NOMO-1 (cell line): ENCODE measurements at regions not wholly inside any gene's neighbourhood (a gene's known extent, or its start where the extent isn't known, plus 50 kb on each side); places are given as distances from the start of the nearest gene placed in this dataset.
"Not testable (repeated sequence)": the region's sequence is repeated elsewhere in the genome, so short reads cannot be mapped to it uniquely, and the experiment has no call there.

ENCODE experiments used
- DNase-seq, 2 experiments: peaks; one replicate each; lab custom pipeline; 2025; ENCODE audit not compliant: unreplicated experiment in 2 of 2; lab: John Stamatoyannopoulos, UW

DNA sequence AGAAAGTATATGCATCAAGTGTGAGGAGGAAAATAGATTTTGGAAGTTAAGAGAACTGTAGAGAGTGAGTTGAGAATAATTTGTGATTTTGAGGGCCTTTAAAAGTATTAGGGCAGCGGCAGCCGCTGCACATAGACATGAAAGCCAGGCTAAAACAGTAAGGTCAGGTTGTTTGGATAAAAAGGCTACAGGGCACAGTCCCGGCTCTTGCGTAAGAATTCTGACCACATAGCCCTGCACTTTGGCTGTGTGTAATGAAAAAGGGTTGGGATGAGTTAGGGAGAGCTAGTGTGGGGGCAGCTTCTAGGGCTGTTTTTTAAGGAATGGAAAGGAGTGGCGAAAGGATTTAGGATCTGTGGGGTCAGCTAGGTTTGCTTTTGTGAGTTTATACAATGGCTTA lies 130.8 kb downstream of the CCDC71L start:
- not testable (repeated sequence) for DNase-seq

DNA sequence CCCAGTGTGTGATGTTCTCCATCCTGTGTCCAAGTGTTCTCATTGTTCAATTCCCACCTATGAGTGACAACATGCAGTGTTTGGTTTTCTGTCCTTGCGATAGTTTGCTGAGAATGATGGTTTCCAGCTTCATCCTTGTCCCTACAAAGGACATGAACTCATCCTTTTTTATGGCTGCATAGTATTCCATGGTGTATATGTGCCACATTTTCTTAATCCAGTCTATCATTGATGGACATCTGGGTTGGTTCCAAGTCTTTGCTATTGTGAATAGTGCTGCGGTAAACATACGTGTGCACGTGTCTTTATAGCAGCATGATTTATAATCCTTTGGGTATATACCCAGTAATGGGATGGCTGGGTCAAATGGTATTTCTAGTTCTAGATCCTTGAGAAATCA lies 134.3 kb downstream of the CCDC71L start:
- DNase-seq, result not testable (repeated sequence)

DNA sequence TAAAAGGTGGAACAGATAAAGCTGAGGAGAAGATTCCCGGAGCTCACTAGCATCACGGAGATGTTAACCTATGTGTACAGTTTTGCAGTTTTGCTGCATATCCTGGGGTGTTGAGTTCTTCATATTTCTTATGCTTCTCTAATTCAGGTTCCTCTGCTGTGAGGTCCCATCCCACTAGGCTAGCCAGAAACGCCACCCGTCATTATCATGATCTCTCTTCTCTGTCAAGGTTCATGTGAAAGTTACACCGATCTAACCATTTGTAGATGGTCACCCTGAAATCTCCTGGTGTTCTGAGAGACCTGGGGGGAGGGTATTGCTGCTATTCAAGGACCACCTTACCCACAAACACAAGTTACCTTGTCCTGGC lies 136.3 kb downstream of the CCDC71L start:
- no peak for DNase-seq

DNA sequence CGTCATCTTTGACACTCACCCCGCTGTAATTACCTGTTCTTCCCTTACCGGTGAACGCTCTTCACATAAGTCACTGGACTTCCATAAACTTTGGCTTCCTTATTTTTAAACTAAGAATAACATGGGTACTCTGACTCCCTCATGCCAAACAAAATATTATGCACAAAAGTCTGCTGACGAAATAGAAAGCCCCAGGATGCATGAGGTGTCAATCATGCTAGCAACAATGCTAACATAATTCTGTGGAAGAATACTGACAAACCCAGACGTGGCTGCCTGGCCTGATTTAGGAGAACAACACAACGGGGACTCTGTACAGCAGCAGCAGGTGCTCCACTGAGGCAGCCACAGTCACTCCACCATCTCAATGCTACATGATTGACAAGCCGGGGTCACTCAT lies 137.5 kb downstream of the CCDC71L start:
- no peak for DNase-seq

DNA sequence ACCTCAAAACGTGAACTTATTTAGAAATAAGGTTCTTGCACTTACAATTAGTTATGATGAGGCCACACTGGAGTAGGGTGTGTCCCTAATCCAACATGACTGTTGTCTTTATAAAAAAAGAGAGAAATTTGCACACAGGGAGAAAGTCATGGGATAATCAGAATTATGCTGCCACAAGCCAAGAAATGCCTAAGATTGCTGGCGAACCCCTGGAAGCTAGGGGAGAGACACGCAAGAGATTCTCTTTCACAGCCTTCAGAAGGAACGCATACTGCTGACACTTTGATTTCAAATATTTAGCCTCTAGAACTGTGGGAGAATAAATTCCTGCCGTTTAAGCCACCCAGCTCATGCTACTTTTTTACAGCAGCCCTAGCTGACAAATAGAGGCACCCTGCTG lies 138.3 kb downstream of the CCDC71L start:
- DNase-seq, result no peak

DNA sequence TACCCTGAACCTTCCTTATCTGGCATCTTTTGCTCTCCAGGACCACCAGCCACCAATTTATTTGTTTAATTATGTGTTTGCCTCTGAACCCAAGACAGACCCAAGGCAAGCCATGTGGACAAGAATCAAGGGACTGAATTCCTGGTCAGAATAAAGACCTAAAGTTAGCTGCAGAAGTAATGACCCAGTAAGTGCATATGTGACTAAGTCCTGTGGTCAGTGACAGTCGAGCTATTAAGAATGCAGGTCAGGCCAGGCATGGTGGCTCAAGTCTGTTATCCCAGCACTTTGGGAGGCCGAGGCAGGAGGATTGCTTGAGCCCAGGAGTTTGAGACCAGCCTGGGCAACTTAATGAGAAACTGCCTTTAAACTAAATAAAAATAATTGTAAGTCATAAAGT lies 139.4 kb downstream of the CCDC71L start:
- DNase-seq, result no peak

DNA sequence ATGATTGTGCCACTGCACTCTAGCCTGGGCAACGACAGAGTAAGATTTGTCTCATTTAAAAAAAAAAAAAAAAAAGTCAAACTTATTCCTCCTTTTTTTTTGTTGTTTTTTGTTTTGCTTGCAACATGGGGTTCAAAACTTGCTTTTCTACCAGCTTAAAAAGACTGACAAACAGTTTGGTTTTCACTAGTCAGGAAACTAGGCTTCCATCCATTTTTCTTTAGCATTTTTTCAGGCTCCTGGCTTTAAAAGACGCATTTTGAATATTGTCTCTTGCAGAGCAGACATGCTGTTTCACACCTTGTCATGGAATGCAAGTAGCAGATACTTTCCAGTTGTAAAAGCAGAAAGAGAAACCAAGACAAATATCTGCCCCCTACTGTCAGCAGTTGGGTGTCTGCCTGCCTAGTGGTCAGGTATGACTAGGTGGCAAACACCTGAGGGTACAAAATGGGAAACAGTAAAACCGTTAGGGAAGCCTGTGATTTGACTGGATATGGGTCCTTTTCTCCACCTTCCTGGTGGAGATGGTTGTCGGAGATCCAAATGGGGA lies 139.9 kb downstream of the CCDC71L start:
- DNase-seq, result no peak

DNA sequence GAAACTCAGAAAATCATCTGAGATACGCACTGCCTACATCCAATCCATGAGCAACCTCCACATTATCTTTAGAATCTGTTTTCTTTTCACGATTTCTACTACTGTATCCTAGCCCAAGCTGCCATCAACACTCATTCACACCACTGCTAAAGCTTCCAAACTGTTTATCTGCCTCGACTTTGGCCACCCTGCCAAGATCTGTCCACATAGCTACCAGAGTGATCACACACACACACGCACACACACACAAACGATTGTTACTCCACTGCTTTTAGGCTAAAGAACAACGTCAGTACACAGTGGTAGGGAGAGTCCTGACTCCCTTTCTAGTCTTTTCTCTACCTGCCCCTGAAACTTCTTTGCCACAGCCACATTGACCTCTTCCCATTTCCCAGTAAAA lies 142.0 kb downstream of the CCDC71L start:
- DNase-seq, result no peak

DNA sequence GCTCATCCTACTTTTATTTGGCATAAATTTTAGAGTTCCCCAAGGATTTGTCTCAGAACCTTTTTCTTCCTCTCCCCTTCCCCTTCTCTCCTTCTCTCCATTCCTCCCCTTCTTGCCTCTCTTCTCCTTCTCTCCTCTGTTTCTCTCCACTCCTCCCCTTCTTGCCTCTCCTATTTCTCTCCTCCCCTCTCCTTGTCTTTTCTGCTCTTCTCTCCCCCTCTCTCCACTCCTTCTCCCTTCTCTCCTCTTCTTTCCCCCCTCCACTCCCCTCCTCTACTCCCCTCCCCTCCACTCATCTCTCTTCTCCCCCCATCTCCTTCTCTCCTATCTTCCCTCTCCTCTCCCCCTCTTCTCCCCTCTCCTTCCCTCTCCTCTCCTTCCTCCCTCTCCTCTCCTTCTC lies 142.7 kb downstream of the CCDC71L start:
- DNase-seq, result no peak

DNA sequence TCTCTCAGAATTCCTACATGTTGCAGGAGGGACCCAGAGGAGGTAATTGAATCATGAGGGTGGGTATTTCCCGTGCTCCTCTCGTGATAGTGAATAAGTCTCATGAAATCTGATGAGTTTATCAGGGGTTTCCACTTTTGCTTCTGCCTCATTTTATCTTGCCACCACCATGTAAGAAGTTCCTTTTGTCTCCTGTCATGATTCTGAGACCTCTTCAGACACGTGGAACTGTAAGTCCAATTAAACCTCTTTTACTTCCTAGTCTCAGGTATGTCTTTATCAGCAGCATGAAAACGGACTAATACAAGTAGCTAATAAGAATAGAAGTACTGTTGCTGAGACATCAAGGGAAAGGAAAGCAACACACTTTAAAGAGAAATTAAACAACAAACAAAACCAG lies 143.4 kb downstream of the CCDC71L start:
- no peak for DNase-seq

DNA sequence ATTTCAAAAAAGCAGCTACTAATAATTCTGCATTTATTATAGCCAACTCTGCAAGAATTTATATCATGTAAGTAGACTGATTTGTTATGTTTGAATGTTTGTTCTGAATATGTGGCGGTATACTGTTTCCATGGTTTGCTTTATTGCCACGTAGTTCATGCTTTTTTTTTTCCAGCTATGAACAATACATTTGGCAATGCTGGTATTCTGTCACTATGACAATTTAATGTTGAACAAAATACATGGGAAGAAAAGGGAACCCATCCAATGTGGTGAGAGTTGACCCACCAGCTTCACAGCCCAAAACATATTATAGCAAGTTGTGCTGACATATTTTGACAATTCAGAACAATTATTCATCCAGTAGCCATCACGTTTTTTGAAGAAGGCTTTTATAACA lies 145.6 kb downstream of the CCDC71L start:
- no peak for DNase-seq

DNA sequence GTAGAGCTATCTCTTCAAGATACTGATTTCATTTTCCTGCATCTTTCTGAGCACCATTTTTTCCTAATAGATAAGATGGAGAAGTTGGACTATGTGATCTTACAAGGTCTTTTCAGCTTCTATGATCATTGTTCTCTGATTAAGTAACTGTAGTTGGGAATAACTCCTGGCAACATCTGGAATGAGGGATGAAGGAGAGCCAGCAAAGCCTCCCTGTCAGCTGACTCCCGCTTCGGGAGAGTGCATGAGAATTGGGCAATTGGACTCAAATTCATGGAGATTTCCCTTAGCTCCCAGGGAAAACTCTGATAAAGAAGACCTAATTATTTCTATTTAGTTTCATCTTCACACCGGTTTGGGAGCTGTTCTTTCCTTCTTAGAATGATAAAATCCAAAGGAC lies 146.1 kb downstream of the CCDC71L start:
- DNase-seq, result no peak

DNA sequence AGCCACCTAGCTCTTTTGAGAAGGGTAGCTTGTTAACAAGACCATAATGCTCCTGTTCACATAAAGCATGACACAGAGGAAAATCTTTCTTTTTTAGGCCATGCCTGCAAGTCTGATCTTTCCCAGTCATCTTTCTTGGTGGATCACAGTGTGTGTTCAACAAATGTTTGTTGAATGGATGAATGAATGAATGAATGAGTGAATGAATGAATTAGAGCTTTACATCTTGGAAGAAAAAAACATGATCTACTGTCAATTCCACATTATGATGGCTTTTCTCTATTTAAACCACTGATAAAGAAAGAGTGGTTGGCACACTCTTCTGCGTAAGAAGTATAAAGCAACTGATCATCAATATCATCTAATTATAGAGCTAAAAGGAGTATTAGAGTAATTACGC lies 148.7 kb downstream of the CCDC71L start:
- DNase-seq, result no peak

DNA sequence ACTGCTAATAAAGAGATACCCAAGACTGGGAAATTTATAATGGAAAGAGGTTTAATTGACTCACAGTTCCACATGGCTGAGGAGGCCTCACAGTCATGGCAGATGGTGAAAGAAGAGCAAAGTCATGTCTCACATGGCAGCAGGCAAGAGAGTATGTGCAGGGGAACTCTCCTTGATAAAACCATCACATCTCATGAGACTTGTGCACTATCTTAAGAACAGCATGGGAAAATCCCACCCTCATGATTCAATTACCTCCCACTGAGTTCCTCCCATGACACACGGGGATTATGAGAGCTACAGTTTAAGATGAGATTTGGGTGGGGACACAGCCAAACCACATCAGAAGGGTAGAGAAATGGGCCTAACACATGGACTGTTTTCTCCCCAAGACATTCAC lies 156.3 kb downstream of the CCDC71L start:
- DNase-seq, result no peak

DNA sequence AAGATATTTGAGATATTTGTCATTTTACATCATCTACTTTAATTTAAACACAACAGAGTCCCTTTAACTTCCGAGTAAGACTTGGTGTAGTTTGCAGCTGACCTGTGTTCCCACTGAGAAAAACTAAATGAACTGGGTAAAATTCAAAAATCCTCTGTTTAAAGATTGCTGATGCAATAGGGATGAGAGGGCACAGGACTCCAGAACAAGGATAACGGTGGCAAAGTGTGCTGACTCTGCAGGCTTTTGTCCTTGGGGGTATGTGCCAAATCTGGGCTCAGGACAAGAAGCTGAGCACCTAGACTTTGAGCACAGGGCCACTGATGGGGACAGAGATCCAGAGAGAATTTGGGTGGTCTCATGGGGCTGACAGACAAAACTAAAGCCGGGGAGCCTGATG lies 156.8 kb downstream of the CCDC71L start:
- DNase-seq, result no peak

DNA sequence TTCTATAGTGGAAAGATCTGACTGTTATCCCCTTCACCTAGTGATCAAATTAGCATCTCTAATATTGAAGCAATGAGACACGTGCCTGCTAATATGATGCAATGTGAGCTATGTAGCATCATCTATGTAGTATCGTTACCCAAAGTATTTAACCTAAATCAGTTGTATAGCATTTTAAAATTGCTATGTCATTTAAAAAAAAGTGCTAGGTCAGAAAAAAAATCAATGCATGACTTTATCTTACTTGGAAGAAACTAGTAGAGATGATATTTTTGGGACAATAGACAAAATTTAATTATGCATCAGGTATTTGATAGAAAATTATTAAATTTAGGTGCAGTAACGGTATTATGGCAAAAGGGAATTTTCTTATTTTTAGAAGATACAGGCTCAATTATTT lies 157.3 kb downstream of the CCDC71L start:
- no peak for DNase-seq

DNA sequence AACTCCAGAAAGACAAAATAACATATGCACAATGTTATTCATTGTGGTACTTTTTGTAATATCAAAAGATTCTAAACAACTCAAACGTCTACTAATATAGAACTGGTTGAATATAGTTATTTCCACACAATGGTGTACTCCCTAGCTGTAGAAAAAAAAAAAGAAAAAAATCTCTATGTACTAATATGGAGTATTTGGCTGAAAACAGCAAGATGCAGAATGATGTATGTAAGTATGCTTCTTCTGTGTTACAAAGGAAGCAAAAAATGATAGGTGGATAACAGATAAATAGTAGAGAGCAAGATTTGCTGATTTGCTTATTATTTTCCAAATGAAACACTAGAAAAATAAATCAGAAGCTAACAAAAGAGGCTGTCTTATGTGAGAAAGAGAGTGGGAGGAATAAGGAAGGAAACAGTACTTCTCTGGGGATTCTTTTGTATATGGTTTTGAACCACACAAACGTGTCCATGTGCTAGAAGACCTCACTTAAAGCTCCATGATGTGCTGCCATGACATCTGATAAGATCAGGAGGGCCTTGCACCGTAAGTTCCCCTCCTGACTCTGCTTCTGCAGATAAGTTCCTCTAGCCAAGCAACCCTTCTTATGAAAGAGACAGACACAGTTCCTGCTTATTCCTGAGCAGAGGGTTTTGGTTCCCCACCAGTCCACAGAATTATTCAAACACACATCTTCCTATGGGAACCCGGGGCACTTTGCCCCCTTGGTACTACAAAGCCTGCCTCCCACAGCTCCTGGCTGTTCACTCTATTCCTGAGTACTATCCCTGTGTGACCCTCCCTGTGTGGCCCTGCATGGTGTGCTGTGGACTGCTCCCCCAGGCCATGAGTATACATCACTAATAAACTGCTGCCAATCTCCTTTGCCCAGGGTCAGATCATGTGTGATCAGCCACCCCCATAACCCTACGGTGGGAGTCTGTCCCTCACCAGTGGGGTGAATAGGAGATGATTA lies 159.1 kb downstream of the CCDC71L start:
- peak in 1 of 2 experiments; percentile 30 for DNase-seq

DNA sequence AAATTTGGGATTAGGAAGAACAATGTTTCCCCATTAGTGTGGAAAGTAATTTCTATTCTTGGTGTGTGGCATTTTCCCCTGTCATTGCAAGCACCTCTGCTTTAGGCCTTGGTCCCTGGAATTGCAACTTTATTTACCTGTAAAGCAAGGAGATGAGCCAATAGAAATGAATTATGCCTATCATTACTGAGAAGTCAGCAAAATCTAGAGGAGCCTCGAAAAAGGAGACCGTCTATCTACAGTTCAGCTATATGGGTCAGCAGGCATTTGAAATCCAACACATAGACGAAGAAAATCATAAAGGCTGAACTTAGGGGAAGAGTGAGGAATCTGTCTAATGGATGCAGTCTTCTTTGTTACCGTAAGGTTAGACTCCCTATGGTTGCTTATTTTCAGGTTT lies 161.1 kb downstream of the CCDC71L start:
- no peak for DNase-seq

DNA sequence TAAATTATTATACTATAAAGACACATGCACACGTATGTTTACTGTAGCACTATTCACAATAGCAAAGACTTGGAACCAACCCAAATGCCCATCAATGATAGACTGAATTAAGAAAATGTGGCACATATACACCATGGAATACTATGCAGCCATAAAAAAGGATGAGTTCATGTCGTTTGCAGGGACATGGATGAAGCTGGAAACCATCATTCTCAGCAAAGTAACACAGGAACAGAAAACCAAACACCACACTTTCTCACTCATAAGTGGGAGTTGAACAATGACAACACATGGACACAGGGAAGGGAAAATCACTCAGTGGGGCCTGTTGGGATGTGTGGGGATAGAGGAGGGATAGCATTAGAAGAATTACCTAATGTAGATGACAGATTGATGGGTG lies 163.0 kb downstream of the CCDC71L start:
- DNase-seq, result not testable (repeated sequence)

DNA sequence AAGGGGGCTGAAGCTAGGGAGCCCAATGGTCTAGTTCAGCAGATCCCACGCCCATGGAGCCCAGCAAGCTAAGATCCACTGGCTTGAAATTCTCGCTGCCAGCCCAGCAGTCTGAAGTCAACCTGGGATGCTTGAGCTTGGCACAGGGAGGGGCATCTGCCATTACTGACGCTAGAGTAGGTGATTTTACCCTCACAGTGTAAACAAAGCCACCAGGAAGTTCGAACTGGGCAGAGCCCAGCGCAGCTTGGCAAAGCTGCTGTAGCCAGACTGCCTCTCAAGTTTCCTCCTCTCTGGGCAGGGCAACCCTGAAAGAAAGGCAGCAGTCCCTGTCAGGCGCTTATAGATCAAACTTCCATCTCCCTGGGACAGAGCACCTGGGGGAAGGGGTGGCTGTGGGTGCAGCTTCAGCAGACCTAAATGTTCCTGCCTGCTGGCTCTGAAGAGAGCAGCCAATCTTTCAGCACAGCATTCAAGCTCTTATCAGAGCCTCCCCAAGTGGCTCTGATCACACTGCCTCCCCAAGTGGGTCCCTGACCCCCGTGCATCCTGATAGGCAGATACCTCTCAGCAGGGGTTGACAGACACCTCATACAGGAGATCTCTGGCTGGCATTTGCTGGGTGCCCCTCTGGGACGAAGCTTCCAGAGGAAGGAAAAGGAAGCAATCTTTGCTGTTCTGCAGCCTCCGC lies 167.8 kb downstream of the CCDC71L start:
- no peak for DNase-seq

DNA sequence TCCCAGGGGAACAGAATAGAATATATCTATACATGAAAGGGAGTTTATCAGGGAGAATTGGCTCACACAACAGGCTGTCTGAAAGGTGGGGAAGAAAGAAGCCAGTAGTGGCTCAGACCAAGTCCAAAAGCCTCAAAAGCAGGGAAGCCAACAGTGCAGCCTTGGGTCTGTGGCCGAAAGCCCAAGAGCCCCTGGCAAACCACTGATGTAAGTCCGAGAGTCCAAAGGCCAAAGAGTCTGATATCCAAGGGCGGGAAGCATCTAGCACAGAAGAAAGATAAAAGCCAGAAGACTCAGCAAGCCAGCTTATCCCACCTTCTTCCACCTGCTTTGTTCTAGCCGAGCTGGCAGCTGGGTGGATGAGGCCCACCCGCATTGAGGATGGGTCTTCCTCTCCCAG lies 172.5 kb downstream of the CCDC71L start:
- DNase-seq, result no peak

DNA sequence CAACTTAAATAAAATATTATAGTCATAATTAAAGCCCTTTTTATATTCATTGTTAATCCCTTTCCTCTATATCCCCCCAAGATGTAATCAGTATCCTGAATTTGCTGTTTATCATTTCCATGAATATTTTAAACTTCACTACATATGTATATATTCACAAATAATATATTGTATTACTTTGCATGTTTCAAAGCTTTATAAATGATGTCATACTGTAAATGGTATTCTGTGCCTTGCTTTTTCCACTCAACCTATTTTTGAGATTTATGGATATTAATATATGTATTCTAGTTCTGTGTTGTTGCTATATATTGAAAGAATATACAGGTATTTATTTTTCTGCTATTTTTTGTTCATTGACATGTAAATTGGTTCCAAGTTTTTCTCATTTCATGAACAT lies 173.1 kb downstream of the CCDC71L start:
- no peak for DNase-seq
